ENCODE measurements at regions not wholly inside any gene's neighbourhood (a gene's known extent, or its start where the extent isn't known, plus 50 kb on each side); places are given as distances from the start of the nearest gene placed in this dataset.

- Histone ChIP-seq H3K9me3 (ENCODE audit: control insufficient read depth in 4 of 4, insufficient read depth in 3 of 4, low read length in 3 of 4) (no peaks in the 10 kb centered on the region), H3K27me3 (ENCODE audit: control insufficient read depth in 3 of 3, insufficient read depth in 3 of 3, low read length in 2 of 3) (no peaks in the 10 kb centered on the region), H3K9ac (ENCODE audit: insufficient read depth in 1 of 2, low read length in 2 of 2) (no peak overlapping the region), H3K27ac (ENCODE audit: low read depth in 1 of 2, low read length in 1 of 2) (no peak overlapping the region), H3K36me3 (ENCODE audit: control insufficient read depth in 4 of 4, insufficient read depth in 4 of 4, low read length in 4 of 4) (no peaks in the 10 kb centered on the region), H3K4me1 (ENCODE audit: control insufficient read depth in 5 of 5, insufficient read depth in 5 of 5, low read length in 5 of 5) (no peaks in the 10 kb centered on the region), H3K4me3 (no peak overlapping the region)
- 47 to 51% methylated on average over 11 of the region's 11 CpGs for WGBS, 2 donors
- no peak for DNase-seq
- no peak for TF ChIP-seq CTCF (IDR thresholded peaks at IDR 0.05; ENCODE audit: control extremely low read depth, extremely low read depth)
- ATAC-seq (ENCODE audit: insufficient read depth, low FRiP score) = no peak
Measured at GRCh38 chr6:26295691-26296555, 69.1 kb upstream of the BTN3A2 start.

- DNase-seq (no peak), ATAC-seq (ENCODE audit: insufficient read depth, low FRiP score) (no peak)
- Histone ChIP-seq H3K9me3 (ENCODE audit: control insufficient read depth in 4 of 4, insufficient read depth in 3 of 4, low read length in 3 of 4) (no peaks in the 10 kb centered on the region), H3K4me3 (no peak overlapping the region), H3K27me3 (ENCODE audit: control insufficient read depth in 3 of 3, insufficient read depth in 3 of 3, low read length in 2 of 3) (no peaks in the 10 kb centered on the region), H3K27ac (ENCODE audit: low read depth in 1 of 2, low read length in 1 of 2) (no peak overlapping the region), H3K36me3 (ENCODE audit: control insufficient read depth in 4 of 4, insufficient read depth in 4 of 4, low read length in 4 of 4) (no peaks in the 10 kb centered on the region), H3K4me1 (ENCODE audit: control insufficient read depth in 5 of 5, insufficient read depth in 5 of 5, low read length in 5 of 5) (no peaks in the 10 kb centered on the region), H3K9ac (ENCODE audit: insufficient read depth in 1 of 2, low read length in 2 of 2) (no peak overlapping the region)
- 83 to 87% methylated on average over 2 of the region's 2 CpGs for WGBS, 2 donors
- no peak for TF ChIP-seq CTCF (IDR thresholded peaks at IDR 0.05; ENCODE audit: control extremely low read depth, extremely low read depth)
Measured at GRCh38 chr6:26296556-26296856, 68.5 kb upstream of the BTN3A2 start.

- WGBS, 2 donors = 77 to 80% methylated on average over 4 of the region's 4 CpGs
- ATAC-seq (ENCODE audit: insufficient read depth, low FRiP score) (no peak), DNase-seq (no peak)
- Histone ChIP-seq H3K4me3 (no peak overlapping the region), H3K27me3 (ENCODE audit: control insufficient read depth in 3 of 3, insufficient read depth in 3 of 3, low read length in 2 of 3) (no peaks in the 10 kb centered on the region), H3K9ac (ENCODE audit: insufficient read depth in 1 of 2, low read length in 2 of 2) (no peak overlapping the region), H3K4me1 (ENCODE audit: control insufficient read depth in 5 of 5, insufficient read depth in 5 of 5, low read length in 5 of 5) (no peaks in the 10 kb centered on the region), H3K27ac (ENCODE audit: low read depth in 1 of 2, low read length in 1 of 2) (no peak overlapping the region), H3K9me3 (ENCODE audit: control insufficient read depth in 4 of 4, insufficient read depth in 3 of 4, low read length in 3 of 4) (no peaks in the 10 kb centered on the region), H3K36me3 (ENCODE audit: control insufficient read depth in 4 of 4, insufficient read depth in 4 of 4, low read length in 4 of 4) (no peaks in the 10 kb centered on the region)
- no peak for TF ChIP-seq CTCF (IDR thresholded peaks at IDR 0.05; ENCODE audit: control extremely low read depth, extremely low read depth)
Measured at GRCh38 chr6:26296857-26297648, 67.9 kb upstream of the BTN3A2 start.
